HFFc6 (cell line): ENCODE measurements at regions not wholly inside any gene's neighbourhood (a gene's known extent, or its start where the extent isn't known, plus 50 kb on each side); places are given as distances from the start of the nearest gene placed in this dataset.

ENCODE experiments used
- DNase-seq: peaks from one replicate; pipeline ENCODE4 v3.0.0-alpha.2; 2018
- H3K27ac Mint-ChIP-seq: 2 replicates; pipeline ENCODE4 v1.8.0; 2020; ENCODE audit warnings: mild to moderate bottlenecking, mixed read lengths
- H3K27me3 Mint-ChIP-seq: 2 replicates; pipeline ENCODE4 v1.8.0; 2021; ENCODE audit warnings: mild to moderate bottlenecking, moderate library complexity, mixed read lengths; ENCODE audit not compliant: insufficient read depth
- H3K36me3 Mint-ChIP-seq: 2 replicates; pipeline ENCODE4 v1.8.0; 2021; ENCODE audit warnings: low read depth, mixed read lengths
- H3K4me1 Mint-ChIP-seq: 2 replicates; pipeline ENCODE4 v1.8.0; 2020; ENCODE audit warnings: low read depth, mixed read lengths
- H3K4me3 Mint-ChIP-seq: 2 replicates; pipeline ENCODE4 v1.8.0; 2020; ENCODE audit warnings: mild to moderate bottlenecking, moderate library complexity, mixed read lengths
- H3K9me3 Mint-ChIP-seq: 2 replicates; pipeline ENCODE4 v1.8.0; 2020; ENCODE audit warnings: mild to moderate bottlenecking, mixed read lengths
- CTCF ChIP-seq: fragments of 200-600 bp; sonication (generic); IDR thresholded peaks from 2 replicates; pipeline ENCODE4 v1.5.0; 2021; ENCODE audit warnings: antibody characterized with exemption, mild to moderate bottlenecking

- H3K4me3 Mint-ChIP-seq = no peak overlapping the region
Observed at GRCh38 chr1:232369451-232370296, 260.3 kb downstream of the SIPA1L2 start.

GRCh38 chr1:232368821-232369321 lies 261.1 kb downstream of the SIPA1L2 start:
- DNase-seq = no peak
- H3K27ac Mint-ChIP-seq = no peak overlapping the region
- H3K4me3 Mint-ChIP-seq = no peak overlapping the region
- no peak for TF ChIP-seq CTCF
- H3K4me1 Mint-ChIP-seq = no peaks in the 10 kb centered on the region
- peaks cover 36% of the 10 kb centered on the region for H3K9me3 Mint-ChIP-seq
- H3K36me3 Mint-ChIP-seq = 0 out of 2 replicates have a peak, but pooled peaks cover 5% of the 10 kb centered on the region
- H3K27me3 Mint-ChIP-seq = no peaks in the 10 kb centered on the region; the same call in none of the 2 replicates

More at GRCh38 chr1:232369451-232370296, 260.3 kb downstream of the SIPA1L2 start:
- H3K4me1 Mint-ChIP-seq = no peaks in the 10 kb centered on the region
- H3K27ac Mint-ChIP-seq = no peak overlapping the region
- no peaks in the 10 kb centered on the region; the same call in none of the 2 replicates for H3K27me3 Mint-ChIP-seq
- H3K9me3 Mint-ChIP-seq = peaks cover 42% of the 10 kb centered on the region
- DNase-seq = no peak
- H3K36me3 Mint-ChIP-seq = 0 out of 2 replicates have a peak, but pooled peaks cover 5% of the 10 kb centered on the region
- TF ChIP-seq CTCF = no peak

GRCh38 chr1:232367293-232367692 lies 262.6 kb downstream of the SIPA1L2 start:
- no peak overlapping the region for H3K27ac Mint-ChIP-seq
- DNase-seq = no peak
- no peaks in the 10 kb centered on the region; the same call in none of the 2 replicates for H3K27me3 Mint-ChIP-seq
- TF ChIP-seq CTCF = no peak
- peaks cover 27% of the 10 kb centered on the region for H3K9me3 Mint-ChIP-seq
- no peak overlapping the region for H3K4me3 Mint-ChIP-seq
- H3K36me3 Mint-ChIP-seq = 0 out of 2 replicates have a peak, but pooled peaks cover 5% of the 10 kb centered on the region
- no peaks in the 10 kb centered on the region for H3K4me1 Mint-ChIP-seq

- no peak for DNase-seq
- Mint-ChIP-seq H3K27ac (no peak overlapping the region), H3K27me3 (no peaks in the 10 kb centered on the region; the same call in 1 of the 2 replicates), H3K4me3 (no peak overlapping the region), H3K4me1 (no peaks in the 10 kb centered on the region), H3K9me3 (peaks cover 11% of the 10 kb centered on the region), H3K36me3 (0 out of 2 replicates have a peak, but pooled peaks cover 1% of the 10 kb centered on the region)
- no peak for TF ChIP-seq CTCF
Observed at GRCh38 chr1:232364654-232365382, 265.1 kb downstream of the SIPA1L2 start.

GRCh38 chr1:232363008-232363407 lies 266.9 kb downstream of the SIPA1L2 start:
- Mint-ChIP-seq H3K9me3 (peaks cover 4% of the 10 kb centered on the region), H3K4me3 (no peak overlapping the region)

More at GRCh38 chr1:232363008-232363407, 266.9 kb downstream of the SIPA1L2 start:
- DNase-seq = no peak
- H3K36me3 Mint-ChIP-seq = no peaks in the 10 kb centered on the region
- H3K27ac Mint-ChIP-seq = no peak overlapping the region
- no peak for TF ChIP-seq CTCF
- H3K4me1 Mint-ChIP-seq = no peaks in the 10 kb centered on the region
- H3K27me3 Mint-ChIP-seq = no peaks in the 10 kb centered on the region
